Upper lobe of right lung (tissue), 1 donor: ENCODE measurements at regions not wholly inside any gene's neighbourhood (a gene's known extent, or its start where the extent isn't known, plus 50 kb on each side); places are given as distances from the start of the nearest gene placed in this dataset.

Experiments used
- ATAC-seq: fragments of 200-7000 bp; cut with Tn5 transposase; one replicate; pipeline ENCODE4 v1.9.1; 2020; ENCODE audit warnings: mild to moderate bottlenecking, moderate library complexity
- DNase-seq: peaks from one replicate; pipeline ENCODE4 v3.0.0-alpha.2; 2020
- H3K27ac ChIP-seq: fragments of 200-600 bp; one replicate; pipeline ENCODE4 v1.8.0; 2022
- H3K27me3 ChIP-seq: fragments of 200-600 bp; one replicate; pipeline ENCODE4 v1.8.0; 2022; ENCODE audit warnings: mild to moderate bottlenecking
- H3K36me3 ChIP-seq: fragments of 200-600 bp; one replicate; pipeline ENCODE4 v1.8.0; 2022
- H3K4me1 ChIP-seq: fragments of 200-600 bp; one replicate; pipeline ENCODE4 v1.8.0; 2022
- H3K4me3 ChIP-seq: fragments of 200-600 bp; one replicate; pipeline ENCODE4 v1.8.0; 2022; ENCODE audit warnings: mild to moderate bottlenecking
- H3K9me3 ChIP-seq: fragments of 200-600 bp; one replicate; pipeline ENCODE4 v1.8.0; 2022
- CTCF ChIP-seq: fragments of 200-600 bp; IDR thresholded peaks from one replicate; pipeline ENCODE4 v1.8.0; 2022; ENCODE audit warnings: antibody characterized with exemption
- intact Hi-C: fragments of 100-400 bp; cut with DNase I; formaldehyde crosslinking; loops from one replicate; pipeline ENCODE4 v1.11.0; 2022
- donor health status: DM: no; HTN: yes; CAD: no; lungs with severe emphysema.

- TF ChIP-seq CTCF, result no peak
- Histone ChIP-seq H3K36me3 (no peaks in the 10 kb centered on the region), H3K27ac (no peak overlapping the region), H3K27me3 (no peaks in the 10 kb centered on the region), H3K4me1 (no peaks in the 10 kb centered on the region), H3K4me3 (no peak overlapping the region), H3K9me3 (no peaks in the 10 kb centered on the region)
- DNase-seq (no peak), ATAC-seq (no peak)
- intact Hi-C loops, result no loop called here
Observed at GRCh38 chr17:70414300-70414699, 245.0 kb downstream of the KCNJ2 start.

GRCh38 chr17:70420861-70421445 is 251.6 kb downstream of the KCNJ2 start:
- Histone ChIP-seq H3K9me3 (no peaks in the 10 kb centered on the region), H3K27me3 (no peaks in the 10 kb centered on the region), H3K36me3 (no peaks in the 10 kb centered on the region), H3K4me1 (no peaks in the 10 kb centered on the region), H3K27ac (no peak overlapping the region), H3K4me3 (no peak overlapping the region)
- ATAC-seq (no peak), DNase-seq (no peak)
- TF ChIP-seq CTCF, result no peak
- intact Hi-C loops, result no loop called here

- no peak for TF ChIP-seq CTCF
- Histone ChIP-seq H3K9me3 (no peaks in the 10 kb centered on the region), H3K4me1 (no peaks in the 10 kb centered on the region), H3K4me3 (no peak overlapping the region), H3K27me3 (peaks cover 3% of the 10 kb centered on the region), H3K27ac (no peak overlapping the region), H3K36me3 (no peaks in the 10 kb centered on the region)
- no peak for ATAC-seq
- no peak for DNase-seq
- intact Hi-C loops, result no loop called here
Observed at GRCh38 chr17:70422862-70423261, 253.5 kb downstream of the KCNJ2 start.

GRCh38 chr17:70423562-70423961 is 254.2 kb downstream of the KCNJ2 start:
- Histone ChIP-seq H3K4me3 (no peak overlapping the region), H3K36me3 (no peaks in the 10 kb centered on the region), H3K4me1 (no peaks in the 10 kb centered on the region), H3K9me3 (no peaks in the 10 kb centered on the region), H3K27me3 (peaks cover 3% of the 10 kb centered on the region), H3K27ac (no peak overlapping the region)
- DNase-seq (no peak), ATAC-seq (no peak)
- intact Hi-C loops, result no loop called here
- TF ChIP-seq CTCF, result no peak

GRCh38 chr17:70426752-70427151 is 257.4 kb downstream of the KCNJ2 start:
- intact Hi-C loops, result no loop called here
- no peak for ATAC-seq
- TF ChIP-seq CTCF, result no peak

More at GRCh38 chr17:70426752-70427151, 257.4 kb downstream of the KCNJ2 start:
- no peak for DNase-seq
- H3K27ac ChIP-seq, result no peak overlapping the region
- H3K4me1 ChIP-seq, result no peaks in the 10 kb centered on the region
- H3K9me3 ChIP-seq, result no peaks in the 10 kb centered on the region
- H3K4me3 ChIP-seq, result no peak overlapping the region
- peaks cover 3% of the 10 kb centered on the region for H3K27me3 ChIP-seq
- no peaks in the 10 kb centered on the region for H3K36me3 ChIP-seq
